ENCODE measurements at regions not wholly inside any gene's neighbourhood (a gene's known extent, or its start where the extent isn't known, plus 50 kb on each side); places are given as distances from the start of the nearest gene placed in this dataset.

DNA sequence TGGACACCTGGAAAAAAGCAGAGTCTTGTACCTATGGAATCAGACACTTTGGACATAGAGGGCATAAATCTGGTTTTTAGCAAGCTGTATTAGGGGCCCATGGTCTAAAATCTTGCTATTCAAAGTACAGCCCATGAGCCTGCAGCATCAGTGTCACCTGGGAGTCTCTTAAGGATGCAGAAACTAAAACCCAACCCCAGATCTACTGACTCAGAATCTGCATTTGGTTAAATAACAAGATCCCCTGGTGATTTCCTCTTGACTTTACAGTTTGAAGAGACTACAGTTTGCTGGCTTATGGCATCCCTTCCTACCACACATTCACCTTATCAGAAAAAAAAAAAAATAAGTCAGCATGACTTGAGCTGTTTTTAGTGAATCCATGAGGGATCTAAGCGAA lies 74.9 kb upstream of the NR2F2 start:
- TF ChIP-seq SNAI2 (CRISPR knock-in tag; IDR thresholded peaks at IDR 0.05) (no peak), OSR1 (CRISPR knock-in tag; IDR thresholded peaks at IDR 0.05) (no peak), TCF4 (CRISPR knock-in tag; IDR thresholded peaks at IDR 0.05; ENCODE audit: borderline replicate concordance) (no peak), ZFP3 (CRISPR knock-in tag; IDR thresholded peaks at IDR 0.05) (no peak), ZNF565 (CRISPR knock-in tag; conservative IDR thresholded peaks at IDR 0.05; ENCODE audit: low read depth) (no peak), ESRRG (CRISPR knock-in tag; IDR thresholded peaks at IDR 0.05) (no peak), ZFP30 (CRISPR knock-in tag; IDR thresholded peaks at IDR 0.05) (no peak), ZNF70 (CRISPR knock-in tag; IDR thresholded peaks at IDR 0.05) (no peak), BACH2 (CRISPR knock-in tag; IDR thresholded peaks at IDR 0.05; ENCODE audit: borderline replicate concordance) (no peak), ISL1 (CRISPR knock-in tag; IDR thresholded peaks at IDR 0.05) (no peak), CSDC2 (CRISPR knock-in tag; IDR thresholded peaks at IDR 0.05) (no peak), TOX (CRISPR knock-in tag; IDR thresholded peaks at IDR 0.05; ENCODE audit: borderline replicate concordance) (no peak), ZC3H10 (CRISPR knock-in tag; IDR thresholded peaks at IDR 0.05) (no peak)
- TF ChIP-seq, protein P1, sequence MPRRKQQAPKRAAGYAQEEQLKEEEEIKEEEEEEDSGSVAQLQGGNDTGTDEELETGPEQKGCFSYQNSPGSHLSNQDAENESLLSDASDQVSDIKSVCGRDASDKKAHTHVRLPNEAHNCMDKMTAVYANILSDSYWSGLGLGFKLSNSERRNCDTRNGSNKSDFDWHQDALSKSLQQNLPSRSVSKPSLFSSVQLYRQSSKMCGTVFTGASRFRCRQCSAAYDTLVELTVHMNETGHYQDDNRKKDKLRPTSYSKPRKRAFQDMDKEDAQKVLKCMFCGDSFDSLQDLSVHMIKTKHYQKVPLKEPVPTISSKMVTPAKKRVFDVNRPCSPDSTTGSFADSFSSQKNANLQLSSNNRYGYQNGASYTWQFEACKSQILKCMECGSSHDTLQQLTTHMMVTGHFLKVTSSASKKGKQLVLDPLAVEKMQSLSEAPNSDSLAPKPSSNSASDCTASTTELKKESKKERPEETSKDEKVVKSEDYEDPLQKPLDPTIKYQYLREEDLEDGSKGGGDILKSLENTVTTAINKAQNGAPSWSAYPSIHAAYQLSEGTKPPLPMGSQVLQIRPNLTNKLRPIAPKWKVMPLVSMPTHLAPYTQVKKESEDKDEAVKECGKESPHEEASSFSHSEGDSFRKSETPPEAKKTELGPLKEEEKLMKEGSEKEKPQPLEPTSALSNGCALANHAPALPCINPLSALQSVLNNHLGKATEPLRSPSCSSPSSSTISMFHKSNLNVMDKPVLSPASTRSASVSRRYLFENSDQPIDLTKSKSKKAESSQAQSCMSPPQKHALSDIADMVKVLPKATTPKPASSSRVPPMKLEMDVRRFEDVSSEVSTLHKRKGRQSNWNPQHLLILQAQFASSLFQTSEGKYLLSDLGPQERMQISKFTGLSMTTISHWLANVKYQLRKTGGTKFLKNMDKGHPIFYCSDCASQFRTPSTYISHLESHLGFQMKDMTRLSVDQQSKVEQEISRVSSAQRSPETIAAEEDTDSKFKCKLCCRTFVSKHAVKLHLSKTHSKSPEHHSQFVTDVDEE (CRISPR knock-in tag; IDR thresholded peaks at IDR 0.05) = no peak
- TF ChIP-seq, protein P2, sequence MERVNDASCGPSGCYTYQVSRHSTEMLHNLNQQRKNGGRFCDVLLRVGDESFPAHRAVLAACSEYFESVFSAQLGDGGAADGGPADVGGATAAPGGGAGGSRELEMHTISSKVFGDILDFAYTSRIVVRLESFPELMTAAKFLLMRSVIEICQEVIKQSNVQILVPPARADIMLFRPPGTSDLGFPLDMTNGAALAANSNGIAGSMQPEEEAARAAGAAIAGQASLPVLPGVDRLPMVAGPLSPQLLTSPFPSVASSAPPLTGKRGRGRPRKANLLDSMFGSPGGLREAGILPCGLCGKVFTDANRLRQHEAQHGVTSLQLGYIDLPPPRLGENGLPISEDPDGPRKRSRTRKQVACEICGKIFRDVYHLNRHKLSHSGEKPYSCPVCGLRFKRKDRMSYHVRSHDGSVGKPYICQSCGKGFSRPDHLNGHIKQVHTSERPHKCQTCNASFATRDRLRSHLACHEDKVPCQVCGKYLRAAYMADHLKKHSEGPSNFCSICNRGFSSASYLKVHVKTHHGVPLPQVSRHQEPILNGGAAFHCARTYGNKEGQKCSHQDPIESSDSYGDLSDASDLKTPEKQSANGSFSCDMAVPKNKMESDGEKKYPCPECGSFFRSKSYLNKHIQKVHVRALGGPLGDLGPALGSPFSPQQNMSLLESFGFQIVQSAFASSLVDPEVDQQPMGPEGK (CRISPR knock-in tag; IDR thresholded peaks at IDR 0.05; ENCODE audit: borderline replicate concordance) = no peak
- TF ChIP-seq, protein P3, sequence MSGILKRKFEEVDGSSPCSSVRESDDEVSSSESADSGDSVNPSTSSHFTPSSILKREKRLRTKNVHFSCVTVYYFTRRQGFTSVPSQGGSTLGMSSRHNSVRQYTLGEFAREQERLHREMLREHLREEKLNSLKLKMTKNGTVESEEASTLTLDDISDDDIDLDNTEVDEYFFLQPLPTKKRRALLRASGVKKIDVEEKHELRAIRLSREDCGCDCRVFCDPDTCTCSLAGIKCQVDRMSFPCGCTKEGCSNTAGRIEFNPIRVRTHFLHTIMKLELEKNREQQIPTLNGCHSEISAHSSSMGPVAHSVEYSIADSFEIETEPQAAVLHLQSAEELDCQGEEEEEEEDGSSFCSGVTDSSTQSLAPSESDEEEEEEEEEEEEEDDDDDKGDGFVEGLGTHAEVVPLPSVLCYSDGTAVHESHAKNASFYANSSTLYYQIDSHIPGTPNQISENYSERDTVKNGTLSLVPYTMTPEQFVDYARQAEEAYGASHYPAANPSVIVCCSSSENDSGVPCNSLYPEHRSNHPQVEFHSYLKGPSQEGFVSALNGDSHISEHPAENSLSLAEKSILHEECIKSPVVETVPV (CRISPR knock-in tag; IDR thresholded peaks at IDR 0.05) = no peak
- TF ChIP-seq, protein P4, sequence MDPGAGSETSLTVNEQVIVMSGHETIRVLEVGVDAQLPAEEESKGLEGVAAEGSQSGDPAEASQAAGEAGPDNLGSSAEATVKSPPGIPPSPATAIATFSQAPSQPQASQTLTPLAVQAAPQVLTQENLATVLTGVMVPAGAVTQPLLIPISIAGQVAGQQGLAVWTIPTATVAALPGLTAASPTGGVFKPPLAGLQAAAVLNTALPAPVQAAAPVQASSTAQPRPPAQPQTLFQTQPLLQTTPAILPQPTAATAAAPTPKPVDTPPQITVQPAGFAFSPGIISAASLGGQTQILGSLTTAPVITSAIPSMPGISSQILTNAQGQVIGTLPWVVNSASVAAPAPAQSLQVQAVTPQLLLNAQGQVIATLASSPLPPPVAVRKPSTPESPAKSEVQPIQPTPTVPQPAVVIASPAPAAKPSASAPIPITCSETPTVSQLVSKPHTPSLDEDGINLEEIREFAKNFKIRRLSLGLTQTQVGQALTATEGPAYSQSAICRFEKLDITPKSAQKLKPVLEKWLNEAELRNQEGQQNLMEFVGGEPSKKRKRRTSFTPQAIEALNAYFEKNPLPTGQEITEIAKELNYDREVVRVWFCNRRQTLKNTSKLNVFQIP (CRISPR knock-in tag; IDR thresholded peaks at IDR 0.05; ENCODE audit: borderline replicate concordance, low read depth) = no peak
- no peak for ATAC-seq

DNA sequence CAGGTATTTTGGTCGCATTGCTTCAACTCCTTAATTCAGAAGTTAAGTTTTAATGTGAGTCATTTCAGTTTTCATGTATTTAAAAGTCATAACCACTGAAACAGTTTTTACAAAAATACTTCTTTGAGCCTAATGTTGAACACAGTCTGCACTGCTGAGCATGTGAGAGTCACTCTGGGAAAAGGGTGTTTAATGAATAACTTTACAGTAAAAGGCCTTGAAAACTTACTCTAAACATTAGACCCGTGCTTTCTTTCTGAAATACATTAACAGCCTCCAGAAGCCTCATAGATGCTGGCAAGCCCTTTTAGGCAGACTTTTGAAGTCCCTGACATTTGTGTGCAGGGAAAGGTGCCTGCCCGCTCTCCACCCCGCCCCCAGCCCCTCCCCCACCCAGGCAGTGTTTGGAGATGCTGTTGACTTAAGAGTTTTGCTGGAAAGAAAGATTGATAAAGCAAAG lies 68.9 kb upstream of the NR2F2 start:
- no peak for ATAC-seq

DNA sequence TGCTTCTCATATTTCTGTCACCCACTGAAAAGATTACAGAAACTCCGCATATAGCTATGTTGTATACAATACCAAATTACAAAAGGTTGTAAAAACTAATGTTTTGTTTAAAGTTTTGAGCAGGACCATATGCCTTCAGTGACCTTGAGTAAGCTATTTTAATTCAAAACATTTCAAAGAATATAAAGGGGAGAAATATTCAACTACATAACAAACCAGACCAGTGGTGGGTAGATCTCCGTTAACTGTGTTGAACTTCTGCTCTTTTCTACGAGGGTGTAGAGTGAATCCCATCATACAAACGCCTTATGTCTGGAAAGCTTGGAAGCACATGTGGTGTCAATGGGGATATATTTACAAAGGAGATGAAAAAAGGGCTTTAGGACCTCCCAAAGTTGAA lies 68.4 kb upstream of the NR2F2 start:
- TF ChIP-seq ISL1 (CRISPR knock-in tag; IDR thresholded peaks at IDR 0.05) = no peak
- TF ChIP-seq ZNF70 (CRISPR knock-in tag; IDR thresholded peaks at IDR 0.05) = no peak
- no peak for TF ChIP-seq ZC3H10 (CRISPR knock-in tag; IDR thresholded peaks at IDR 0.05)
- TF ChIP-seq TCF4 (CRISPR knock-in tag; IDR thresholded peaks at IDR 0.05; ENCODE audit: borderline replicate concordance) = no peak
- TF ChIP-seq TOX (CRISPR knock-in tag; IDR thresholded peaks at IDR 0.05; ENCODE audit: borderline replicate concordance) = no peak
- TF ChIP-seq, protein P2 (CRISPR knock-in tag; IDR thresholded peaks at IDR 0.05; ENCODE audit: borderline replicate concordance) = no peak
- TF ChIP-seq, protein P5, sequence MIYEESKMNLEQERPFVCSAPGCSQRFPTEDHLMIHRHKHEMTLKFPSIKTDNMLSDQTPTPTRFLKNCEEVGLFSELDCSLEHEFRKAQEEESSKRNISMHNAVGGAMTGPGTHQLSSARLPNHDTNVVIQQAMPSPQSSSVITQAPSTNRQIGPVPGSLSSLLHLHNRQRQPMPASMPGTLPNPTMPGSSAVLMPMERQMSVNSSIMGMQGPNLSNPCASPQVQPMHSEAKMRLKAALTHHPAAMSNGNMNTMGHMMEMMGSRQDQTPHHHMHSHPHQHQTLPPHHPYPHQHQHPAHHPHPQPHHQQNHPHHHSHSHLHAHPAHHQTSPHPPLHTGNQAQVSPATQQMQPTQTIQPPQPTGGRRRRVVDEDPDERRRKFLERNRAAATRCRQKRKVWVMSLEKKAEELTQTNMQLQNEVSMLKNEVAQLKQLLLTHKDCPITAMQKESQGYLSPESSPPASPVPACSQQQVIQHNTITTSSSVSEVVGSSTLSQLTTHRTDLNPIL (CRISPR knock-in tag; IDR thresholded peaks at IDR 0.05; ENCODE audit: low read depth) = no peak
- TF ChIP-seq PPARA (CRISPR knock-in tag; IDR thresholded peaks at IDR 0.05; ENCODE audit: borderline replicate concordance) = no peak
- TF ChIP-seq OSR1 (CRISPR knock-in tag; IDR thresholded peaks at IDR 0.05) = no peak
- no peak for TF ChIP-seq BACH2 (CRISPR knock-in tag; IDR thresholded peaks at IDR 0.05; ENCODE audit: borderline replicate concordance)
- TF ChIP-seq, protein P1 (CRISPR knock-in tag; IDR thresholded peaks at IDR 0.05) = no peak
- ATAC-seq = no peak

More for the DNA sequence above, 68.9 kb upstream of the NR2F2 start:
- TF ChIP-seq, protein P2 (CRISPR knock-in tag; IDR thresholded peaks at IDR 0.05; ENCODE audit: borderline replicate concordance) = no peak
- no peak for TF ChIP-seq TCF4 (CRISPR knock-in tag; IDR thresholded peaks at IDR 0.05; ENCODE audit: borderline replicate concordance)

All from SK-N-SH treated with all-trans-retinoic acid at 6 μM for 48 hours (cell line).